ENCODE measurements at regions not wholly inside any gene's neighbourhood (a gene's known extent, or its start where the extent isn't known, plus 50 kb on each side); places are given as distances from the start of the nearest gene placed in this dataset.

- H3K4me3 Mint-ChIP-seq (ENCODE audit: unreplicated experiment): no peak overlapping the region
- no peaks in the 10 kb centered on the region for H3K4me1 Mint-ChIP-seq (ENCODE audit: unreplicated experiment)
- H3K36me3 Mint-ChIP-seq (ENCODE audit: low read depth, unreplicated experiment): no peaks in the 10 kb centered on the region
- no peak for DNase-seq (ENCODE audit: low spot score)
- no peak overlapping the region for H3K27ac Mint-ChIP-seq (ENCODE audit: unreplicated experiment)
- H3K27me3 Mint-ChIP-seq (ENCODE audit: unreplicated experiment): peaks cover 2% of the 10 kb centered on the region
- no peaks in the 10 kb centered on the region for H3K9me3 Mint-ChIP-seq (ENCODE audit: unreplicated experiment)
- no peak for TF ChIP-seq CTCF (IDR thresholded peaks at IDR 0.05; ENCODE audit: unreplicated experiment)
Measured at GRCh38 chr4:24089851-24090534, 200.1 kb upstream of the PPARGC1A start.

- Mint-ChIP-seq H3K27me3 (ENCODE audit: unreplicated experiment) (no peaks in the 10 kb centered on the region), H3K27ac (ENCODE audit: unreplicated experiment) (no peak overlapping the region), H3K36me3 (ENCODE audit: low read depth, unreplicated experiment) (no peaks in the 10 kb centered on the region), H3K9me3 (ENCODE audit: unreplicated experiment) (no peaks in the 10 kb centered on the region), H3K4me1 (ENCODE audit: unreplicated experiment) (no peaks in the 10 kb centered on the region), H3K4me3 (ENCODE audit: unreplicated experiment) (no peak overlapping the region)
- no peak for TF ChIP-seq CTCF (IDR thresholded peaks at IDR 0.05; ENCODE audit: unreplicated experiment)
- no peak for DNase-seq (ENCODE audit: low spot score)
Measured at GRCh38 chr4:24080871-24081270, 191.0 kb upstream of the PPARGC1A start.

GRCh38 chr4:24078347-24078962 lies 188.6 kb upstream of the PPARGC1A start:
- no peak overlapping the region for H3K27ac Mint-ChIP-seq (ENCODE audit: unreplicated experiment)
- no peak for DNase-seq (ENCODE audit: low spot score)
- H3K27me3 Mint-ChIP-seq (ENCODE audit: unreplicated experiment): no peaks in the 10 kb centered on the region
- H3K4me1 Mint-ChIP-seq (ENCODE audit: unreplicated experiment): no peaks in the 10 kb centered on the region
- H3K36me3 Mint-ChIP-seq (ENCODE audit: low read depth, unreplicated experiment): no peaks in the 10 kb centered on the region
- no peak overlapping the region for H3K4me3 Mint-ChIP-seq (ENCODE audit: unreplicated experiment)
- H3K9me3 Mint-ChIP-seq (ENCODE audit: unreplicated experiment): no peaks in the 10 kb centered on the region
- no peak for TF ChIP-seq CTCF (IDR thresholded peaks at IDR 0.05; ENCODE audit: unreplicated experiment)

- H3K36me3 Mint-ChIP-seq (ENCODE audit: low read depth, unreplicated experiment): no peaks in the 10 kb centered on the region
- H3K27ac Mint-ChIP-seq (ENCODE audit: unreplicated experiment): no peak overlapping the region
- no peak for DNase-seq (ENCODE audit: low spot score)
- H3K4me3 Mint-ChIP-seq (ENCODE audit: unreplicated experiment): no peak overlapping the region
- H3K9me3 Mint-ChIP-seq (ENCODE audit: unreplicated experiment): no peaks in the 10 kb centered on the region
- TF ChIP-seq CTCF (IDR thresholded peaks at IDR 0.05; ENCODE audit: unreplicated experiment): no peak
- H3K27me3 Mint-ChIP-seq (ENCODE audit: unreplicated experiment): no peaks in the 10 kb centered on the region
- no peaks in the 10 kb centered on the region for H3K4me1 Mint-ChIP-seq (ENCODE audit: unreplicated experiment)
Measured at GRCh38 chr4:24076811-24077210, 187.0 kb upstream of the PPARGC1A start.

- Mint-ChIP-seq H3K9me3 (ENCODE audit: unreplicated experiment) (no peaks in the 10 kb centered on the region), H3K36me3 (ENCODE audit: low read depth, unreplicated experiment) (no peaks in the 10 kb centered on the region), H3K27me3 (ENCODE audit: unreplicated experiment) (no peaks in the 10 kb centered on the region), H3K27ac (ENCODE audit: unreplicated experiment) (no peak overlapping the region), H3K4me1 (ENCODE audit: unreplicated experiment) (peaks cover 3% of the 10 kb centered on the region), H3K4me3 (ENCODE audit: unreplicated experiment) (no peak overlapping the region)
- TF ChIP-seq CTCF (IDR thresholded peaks at IDR 0.05; ENCODE audit: unreplicated experiment): no peak
- DNase-seq (ENCODE audit: low spot score): no peak
Measured at GRCh38 chr4:24073948-24074347, 184.1 kb upstream of the PPARGC1A start.
